ENCODE measurements at regions not wholly inside any gene's neighbourhood (a gene's known extent, or its start where the extent isn't known, plus 50 kb on each side); places are given as distances from the start of the nearest gene placed in this dataset.

DNA sequence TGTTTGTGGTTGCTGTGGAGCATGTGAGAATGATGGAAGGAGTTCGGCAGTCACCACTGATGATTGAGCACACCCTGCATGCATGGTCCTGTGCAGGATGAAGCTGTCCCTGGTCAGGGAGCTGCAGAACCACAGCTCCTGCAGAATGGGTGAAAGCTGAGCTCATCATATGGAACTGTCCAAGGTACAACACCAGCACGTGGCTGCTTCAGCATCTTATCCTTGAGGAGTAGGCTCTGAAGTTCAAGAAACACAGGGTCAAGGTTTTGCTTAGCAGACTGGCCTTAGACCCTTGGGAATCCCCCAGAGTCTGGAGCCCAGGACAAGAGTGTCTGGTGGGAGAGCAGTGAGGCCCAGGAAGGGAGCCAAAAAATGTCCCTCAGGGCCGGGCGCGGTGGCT lies 182.4 kb upstream of the LARGE1 start:
- intact Hi-C loops (cut with micrococcal nuclease): no loop called here
- 86% methylated on average over 5 of the region's 5 CpGs for WGBS (ENCODE audit: insufficient coverage)
- CTCF ChIA-PET: interaction anchor here (1.4 kb wide), 1 partner anchor 9 kb away, joined by 5 read pairs; no protein-coding TSS in a partner anchor

DNA sequence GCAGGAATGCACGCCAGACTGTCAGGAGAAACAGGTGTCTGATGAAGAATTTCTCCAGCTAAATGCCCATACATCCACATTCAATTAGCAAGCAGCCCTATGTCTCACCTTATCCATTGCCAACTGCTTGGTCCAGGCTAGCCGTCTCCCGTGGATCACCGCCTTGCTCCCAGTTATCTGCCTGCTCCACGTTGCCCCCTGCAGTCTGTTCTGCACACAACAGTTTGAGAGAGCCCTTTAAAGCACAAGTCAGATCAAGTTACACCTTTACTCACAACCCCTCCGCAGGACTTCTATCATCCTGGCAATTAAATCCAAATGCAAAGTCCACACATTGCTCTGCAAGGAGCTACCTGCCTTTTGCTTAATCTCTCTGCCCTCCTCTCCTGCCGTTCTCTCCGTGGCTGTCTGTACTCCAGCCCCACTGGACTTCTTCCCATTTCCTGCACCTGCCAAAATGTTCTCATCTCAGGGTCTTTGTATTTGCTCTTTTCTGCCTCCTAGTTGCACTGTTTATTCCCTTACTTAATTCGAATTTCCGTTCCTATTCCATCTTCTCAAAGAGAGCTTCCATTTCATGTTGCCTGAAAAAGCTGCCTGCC lies 185.3 kb upstream of the LARGE1 start:
- Histone ChIP-seq H3K36me3 (replicated peaks in 1 of 2; ENCODE audit: control extremely low read depth in 1 of 2, control insufficient read depth in 1 of 2, extremely low read depth in 1 of 2, insufficient read depth in 2 of 2, low read length in 1 of 2) (no peaks in the 10 kb centered on the region), H3K27me3 (replicated peaks in 1 of 4; ENCODE audit: control extremely low read depth in 1 of 4, control insufficient read depth in 3 of 4, insufficient read depth in 4 of 4, low read length in 3 of 4) (peaks cover 0 to 5% (median 1%) of the 10 kb centered on the region in 4 experiments), H4K20me1 (ENCODE audit: control insufficient read depth, insufficient read depth, low read length, poor library complexity, severe bottlenecking) (no peaks in the 10 kb centered on the region), H3K9ac (ENCODE audit: low read length) (no peak overlapping the region), H3K27ac (ENCODE audit: low read length in 2 of 2) (no peak overlapping the region), H3K4me3 (ENCODE audit: control extremely low read depth in 1 of 5, extremely low read depth in 1 of 5, insufficient read depth in 1 of 5, low read depth in 2 of 5, low read length in 4 of 5) (no peak overlapping the region), H3K4me1 (ENCODE audit: control insufficient read depth in 2 of 2, insufficient read depth in 2 of 2, low read length in 2 of 2) (no peaks in the 10 kb centered on the region), H3K4me2 (replicated peaks; ENCODE audit: low read depth, low read length, poor library complexity, severe bottlenecking) (no peak overlapping the region), H2AFZ (ENCODE audit: insufficient read depth, low read depth, low read length, poor library complexity, severe bottlenecking) (no peak overlapping the region), H3K9me3 (ENCODE audit: control extremely low read depth in 1 of 3, control insufficient read depth in 2 of 3, insufficient read depth in 1 of 3, low read length in 2 of 3) (no peaks in the 10 kb centered on the region), H3K79me2 (ENCODE audit: control insufficient read depth, insufficient read depth, low read length) (no peaks in the 10 kb centered on the region)
- Mint-ChIP-seq H3K27ac (no peak overlapping the region), H3K4me1 (peaks cover 2% of the 10 kb centered on the region), H3K9me3 (ENCODE audit: insufficient read depth) (no peaks in the 10 kb centered on the region), H3K4me3 (no peak overlapping the region), H3K27me3 (peaks cover 25% of the 10 kb centered on the region)
- ATAC-seq (ENCODE audit: low read depth) (peak; percentile 43), DNase-seq (peak; percentile 39)
- 18% methylated on average over 10 of the region's 10 CpGs for WGBS (ENCODE audit: insufficient coverage)
- TF ChIP-seq, protein P1, sequence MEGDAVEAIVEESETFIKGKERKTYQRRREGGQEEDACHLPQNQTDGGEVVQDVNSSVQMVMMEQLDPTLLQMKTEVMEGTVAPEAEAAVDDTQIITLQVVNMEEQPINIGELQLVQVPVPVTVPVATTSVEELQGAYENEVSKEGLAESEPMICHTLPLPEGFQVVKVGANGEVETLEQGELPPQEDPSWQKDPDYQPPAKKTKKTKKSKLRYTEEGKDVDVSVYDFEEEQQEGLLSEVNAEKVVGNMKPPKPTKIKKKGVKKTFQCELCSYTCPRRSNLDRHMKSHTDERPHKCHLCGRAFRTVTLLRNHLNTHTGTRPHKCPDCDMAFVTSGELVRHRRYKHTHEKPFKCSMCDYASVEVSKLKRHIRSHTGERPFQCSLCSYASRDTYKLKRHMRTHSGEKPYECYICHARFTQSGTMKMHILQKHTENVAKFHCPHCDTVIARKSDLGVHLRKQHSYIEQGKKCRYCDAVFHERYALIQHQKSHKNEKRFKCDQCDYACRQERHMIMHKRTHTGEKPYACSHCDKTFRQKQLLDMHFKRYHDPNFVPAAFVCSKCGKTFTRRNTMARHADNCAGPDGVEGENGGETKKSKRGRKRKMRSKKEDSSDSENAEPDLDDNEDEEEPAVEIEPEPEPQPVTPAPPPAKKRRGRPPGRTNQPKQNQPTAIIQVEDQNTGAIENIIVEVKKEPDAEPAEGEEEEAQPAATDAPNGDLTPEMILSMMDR (IDR thresholded peaks at IDR 0.05): peak; percentile 66
- TF ChIP-seq EZH2 (IDR thresholded peaks at IDR 0.05; ENCODE audit: borderline replicate concordance, insufficient read depth, low read depth, low read length, poor library complexity, severe bottlenecking): no peak
- POLR2A ChIA-PET: no interaction called here
- CTCF ChIA-PET: interaction anchor here (0.7 to 3.2 kb wide), 10 partner anchors 10 to 823 kb away, joined by 3 to 12 read pairs (median 3); no protein-coding TSS in a partner anchor
- intact Hi-C loops (cut with micrococcal nuclease): no loop called here

More for the DNA sequence above, 182.4 kb upstream of the LARGE1 start:
- no peak overlapping the region for H3K4me3 ChIP-seq (ENCODE audit: control extremely low read depth in 1 of 5, extremely low read depth in 1 of 5, insufficient read depth in 1 of 5, low read depth in 2 of 5, low read length in 4 of 5)
- H3K79me2 ChIP-seq (ENCODE audit: control insufficient read depth, insufficient read depth, low read length): no peaks in the 10 kb centered on the region
- Mint-ChIP-seq H3K9me3 (ENCODE audit: insufficient read depth) (peaks cover 2% of the 10 kb centered on the region), H3K27me3 (peaks cover 42% of the 10 kb centered on the region), H3K4me3 (no peak overlapping the region), H3K4me1 (peaks cover 2% of the 10 kb centered on the region), H3K27ac (no peak overlapping the region)
- no peak overlapping the region for H3K27ac ChIP-seq (ENCODE audit: low read length in 2 of 2)
- no peak overlapping the region for H3K9ac ChIP-seq (ENCODE audit: low read length)
- peaks cover 0 to 1% (median 0%) of the 10 kb centered on the region in 3 donors for H3K9me3 ChIP-seq (ENCODE audit: control extremely low read depth in 1 of 3, control insufficient read depth in 2 of 3, insufficient read depth in 1 of 3, low read length in 2 of 3)
- no peak for TF ChIP-seq EZH2 (IDR thresholded peaks at IDR 0.05; ENCODE audit: borderline replicate concordance, insufficient read depth, low read depth, low read length, poor library complexity, severe bottlenecking)
- TF ChIP-seq, protein P1 (IDR thresholded peaks at IDR 0.05): no peak
- no peak for ATAC-seq (ENCODE audit: low read depth)
- H3K36me3 ChIP-seq (replicated peaks in 1 of 2; ENCODE audit: control extremely low read depth in 1 of 2, control insufficient read depth in 1 of 2, extremely low read depth in 1 of 2, insufficient read depth in 2 of 2, low read length in 1 of 2): no peaks in the 10 kb centered on the region
- POLR2A ChIA-PET: no interaction called here
- no peak overlapping the region for H3K4me2 ChIP-seq (replicated peaks; ENCODE audit: low read depth, low read length, poor library complexity, severe bottlenecking)
- H3K4me1 ChIP-seq (ENCODE audit: control insufficient read depth in 2 of 2, insufficient read depth in 2 of 2, low read length in 2 of 2): no peaks in the 10 kb centered on the region
- H3K27me3 ChIP-seq (replicated peaks in 1 of 4; ENCODE audit: control extremely low read depth in 1 of 4, control insufficient read depth in 3 of 4, insufficient read depth in 4 of 4, low read length in 3 of 4): peaks cover 0 to 5% (median 1%) of the 10 kb centered on the region in 4 experiments
- H4K20me1 ChIP-seq (ENCODE audit: control insufficient read depth, insufficient read depth, low read length, poor library complexity, severe bottlenecking): no peaks in the 10 kb centered on the region
- no peak for DNase-seq
- H2AFZ ChIP-seq (ENCODE audit: insufficient read depth, low read depth, low read length, poor library complexity, severe bottlenecking): no peak overlapping the region

Data from B cell (primary cell).